CD4-positive, alpha-beta memory T cell (primary cell): ENCODE measurements at regions not wholly inside any gene's neighbourhood (a gene's known extent, or its start where the extent isn't known, plus 50 kb on each side); places are given as distances from the start of the nearest gene placed in this dataset.

Experiments used
- CTCF ChIA-PET: fragments of 350-600 bp; sonication (Branson Sonifier 250); formaldehyde crosslinking; loops from one replicate; lab custom pipeline; 2021; ENCODE audit warnings: inconsistent platforms; ENCODE audit not compliant: partially characterized antibody; lab: Charles Lee
- POLR2A ChIA-PET: fragments of 350-600 bp; sonication (Branson Sonifier 250); formaldehyde crosslinking; loops from one replicate; lab custom pipeline; 2021; ENCODE audit not compliant: partially characterized antibody; lab: Charles Lee
- DNase-seq, 5 donors: peaks; one replicate each; pipeline versions ENCODE4 v3.0.0 to v3.0.0-alpha.2; 2020 to 2022; ENCODE audit warnings: mixed read lengths in 1 of 5
- H3K27ac ChIP-seq: one replicate; pipeline ENCODE4 v1.7.0; 2013; ENCODE audit warnings: low read depth, low read length
- H3K27me3 ChIP-seq: 2 replicates; pipeline ENCODE4 v1.7.0; 2013; ENCODE audit warnings: mild to moderate bottlenecking, low read length, moderate library complexity; ENCODE audit not compliant: insufficient read depth
- H3K36me3 ChIP-seq: 2 replicates; pipeline ENCODE4 v1.7.0; 2013; ENCODE audit warnings: mild to moderate bottlenecking, low read length, moderate library complexity; ENCODE audit not compliant: insufficient read depth
- H3K4me1 ChIP-seq: 2 replicates; pipeline ENCODE4 v1.7.0; 2013; ENCODE audit warnings: mild to moderate bottlenecking, low read length, moderate library complexity; ENCODE audit not compliant: insufficient read depth
- H3K4me3 ChIP-seq, 2 donors: one replicate each; pipeline ENCODE4 v1.7.0; 2013; ENCODE audit warnings: low read length in 2 of 2, mild to moderate bottlenecking in 1 of 2
- H3K9me3 ChIP-seq, 2 donors: one replicate each; pipeline ENCODE4 v1.7.0; 2013; ENCODE audit warnings: low read length in 2 of 2, control low read depth in 1 of 2; ENCODE audit not compliant: control insufficient read depth in 1 of 2
- H3K27ac Mint-ChIP-seq, 7 donors: one replicate each; pipeline ENCODE4 v1.8.0; 2020 to 2021; ENCODE audit warnings: mixed read lengths in 7 of 7, mild to moderate bottlenecking in 6 of 7, inconsistent platforms in 3 of 7, moderate library complexity in 3 of 7
- H3K27me3 Mint-ChIP-seq, 2 donors: one replicate each; pipeline ENCODE4 v1.8.0; 2020 to 2021; ENCODE audit warnings: mixed read lengths in 2 of 2
- H3K36me3 Mint-ChIP-seq, 2 donors: one replicate each; pipeline ENCODE4 v1.8.0; 2020 to 2021; ENCODE audit warnings: mixed read lengths in 2 of 2, inconsistent platforms in 1 of 2, mild to moderate bottlenecking in 1 of 2
- H3K4me1 Mint-ChIP-seq, 4 donors: one replicate each; pipeline ENCODE4 v1.8.0; 2020 to 2021; ENCODE audit warnings: mixed read lengths in 4 of 4, mild to moderate bottlenecking in 1 of 4
- H3K4me3 Mint-ChIP-seq, 8 donors: one replicate each; pipeline ENCODE4 v1.8.0; 2020 to 2021; ENCODE audit warnings: mixed read lengths in 8 of 8, mild to moderate bottlenecking in 7 of 8, moderate library complexity in 6 of 8, inconsistent platforms in 3 of 8
- H3K9me3 Mint-ChIP-seq, 8 donors: one replicate each; pipeline ENCODE4 v1.8.0; 2020 to 2021; ENCODE audit warnings: mixed read lengths in 8 of 8, mild to moderate bottlenecking in 5 of 8, inconsistent platforms in 3 of 8, moderate library complexity in 1 of 8
- intact Hi-C: fragments of 100-400 bp; cut with micrococcal nuclease; formaldehyde crosslinking; loops from one replicate; pipeline ENCODE4 v1.15.1; 2023

DNA sequence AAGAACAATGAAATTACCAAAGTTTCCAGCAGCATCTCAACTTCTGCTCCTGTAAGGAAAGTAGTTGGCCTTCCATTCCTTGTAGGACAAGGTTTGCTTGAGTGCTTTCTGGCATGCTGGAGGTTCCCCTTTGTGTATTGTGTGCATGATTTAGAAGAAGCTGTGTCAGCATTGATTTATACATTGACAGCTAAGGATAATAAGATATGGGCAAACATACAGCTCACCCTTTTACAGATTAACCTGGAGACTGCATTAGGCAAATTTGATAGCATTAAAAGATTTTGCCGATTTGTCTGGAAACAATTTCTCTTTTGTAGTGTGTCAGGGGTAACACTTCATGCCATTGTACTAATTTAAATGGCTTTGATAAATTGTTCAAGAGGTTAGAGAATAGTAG lies 221.8 kb upstream of the PACRGL start:
- H3K4me3 ChIP-seq, result no peak overlapping the region
- Mint-ChIP-seq H3K4me1 (no peaks in the 10 kb centered on the region), H3K36me3 (no peaks in the 10 kb centered on the region), H3K27ac (no peak overlapping the region), H3K27me3 (peaks cover 0 to 1% of the 10 kb centered on the region in 2 donors), H3K9me3 (peaks cover 0 to 2% (median 0%) of the 10 kb centered on the region in 8 donors), H3K4me3 (no peak overlapping the region)
- no peak overlapping the region for H3K27ac ChIP-seq
- H3K27me3 ChIP-seq, result no peaks in the 10 kb centered on the region
- H3K9me3 ChIP-seq, result no peaks in the 10 kb centered on the region
- H3K4me1 ChIP-seq, result no peaks in the 10 kb centered on the region
- CTCF ChIA-PET, result no interaction called here
- no peak for DNase-seq
- POLR2A ChIA-PET, result no interaction called here
- intact Hi-C loops, result no loop called here
- H3K36me3 ChIP-seq, result no peaks in the 10 kb centered on the region

- Histone ChIP-seq H3K27me3 (no peaks in the 10 kb centered on the region), H3K4me3 (no peak overlapping the region), H3K4me1 (no peaks in the 10 kb centered on the region), H3K9me3 (no peaks in the 10 kb centered on the region), H3K27ac (no peak overlapping the region), H3K36me3 (no peaks in the 10 kb centered on the region)
- Mint-ChIP-seq H3K9me3 (peaks cover 0 to 3% (median 0%) of the 10 kb centered on the region in 8 donors), H3K36me3 (no peaks in the 10 kb centered on the region), H3K4me1 (no peaks in the 10 kb centered on the region), H3K4me3 (no peak overlapping the region), H3K27me3 (peaks cover 0 to 1% of the 10 kb centered on the region in 2 donors), H3K27ac (no peak overlapping the region)
- intact Hi-C loops, result no loop called here
- CTCF ChIA-PET, result no interaction called here
- DNase-seq, result no peak
- POLR2A ChIA-PET, result no interaction called here
These were observed 219.9 kb upstream of the PACRGL start for GRCh38 chr4:20480165-20480947.

DNA sequence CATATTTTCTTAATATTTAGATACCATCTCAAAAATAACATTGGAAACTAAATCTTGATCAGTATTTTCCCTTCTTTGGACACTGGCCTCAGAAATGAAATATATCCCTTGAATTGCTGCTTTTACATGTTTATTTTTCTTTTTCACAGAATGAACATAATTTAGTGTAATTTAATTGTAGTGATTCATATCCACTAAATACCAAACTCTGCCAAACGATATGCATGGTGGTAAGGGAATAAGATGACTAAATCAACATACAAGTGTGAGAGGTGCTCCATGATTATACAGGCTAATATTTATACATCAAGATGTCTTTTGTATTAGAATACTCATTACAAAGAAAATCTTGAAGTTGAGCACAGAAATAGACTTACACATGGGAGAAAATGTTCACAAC lies 216.8 kb upstream of the PACRGL start:
- no peak overlapping the region for H3K27ac Mint-ChIP-seq
- H3K9me3 Mint-ChIP-seq, result peaks cover 0 to 3% (median 0%) of the 10 kb centered on the region in 8 donors
- ChIA-PET POLR2A (no interaction called here), CTCF (no interaction called here)
- H3K27me3 Mint-ChIP-seq, result no peaks in the 10 kb centered on the region
- intact Hi-C loops, result no loop called here
- H3K36me3 Mint-ChIP-seq, result no peaks in the 10 kb centered on the region
- no peak for DNase-seq
- H3K4me3 Mint-ChIP-seq, result no peak overlapping the region
- no peaks in the 10 kb centered on the region for H3K36me3 ChIP-seq
- H3K9me3 ChIP-seq, result no peaks in the 10 kb centered on the region
- H3K4me3 ChIP-seq, result no peak overlapping the region
- no peaks in the 10 kb centered on the region for H3K4me1 Mint-ChIP-seq
- no peak overlapping the region for H3K27ac ChIP-seq
- no peaks in the 10 kb centered on the region for H3K27me3 ChIP-seq
- no peaks in the 10 kb centered on the region for H3K4me1 ChIP-seq

DNA sequence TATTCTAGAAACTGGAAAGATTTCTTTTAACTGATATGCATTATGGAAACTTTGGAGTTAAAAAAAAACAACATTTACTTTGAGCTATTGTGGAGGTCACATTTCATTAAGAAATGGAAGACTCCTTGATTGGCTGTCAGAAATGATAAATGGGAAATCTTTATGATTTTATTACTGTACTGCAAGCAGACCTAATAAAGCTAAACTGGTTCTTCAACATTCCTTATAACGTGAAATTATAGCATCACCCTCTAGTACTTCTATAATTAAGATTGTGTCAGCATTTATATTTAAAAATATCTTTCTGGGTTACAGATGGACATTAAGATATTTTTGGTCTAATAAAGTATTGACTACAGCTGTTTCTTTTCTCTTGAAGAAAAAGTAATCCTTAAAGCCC lies 213.8 kb upstream of the PACRGL start:
- no peak for DNase-seq
- Mint-ChIP-seq H3K36me3 (no peaks in the 10 kb centered on the region), H3K27me3 (no peaks in the 10 kb centered on the region), H3K4me1 (no peaks in the 10 kb centered on the region), H3K9me3 (peaks cover 0 to 4% (median 0%) of the 10 kb centered on the region in 8 donors), H3K4me3 (no peak overlapping the region), H3K27ac (no peak overlapping the region)
- H3K36me3 ChIP-seq, result no peaks in the 10 kb centered on the region
- no peak overlapping the region for H3K4me3 ChIP-seq
- POLR2A ChIA-PET, result no interaction called here
- H3K27me3 ChIP-seq, result no peaks in the 10 kb centered on the region
- no peaks in the 10 kb centered on the region for H3K4me1 ChIP-seq
- CTCF ChIA-PET, result no interaction called here
- no peaks in the 10 kb centered on the region for H3K9me3 ChIP-seq
- no peak overlapping the region for H3K27ac ChIP-seq
- intact Hi-C loops, result no loop called here

DNA sequence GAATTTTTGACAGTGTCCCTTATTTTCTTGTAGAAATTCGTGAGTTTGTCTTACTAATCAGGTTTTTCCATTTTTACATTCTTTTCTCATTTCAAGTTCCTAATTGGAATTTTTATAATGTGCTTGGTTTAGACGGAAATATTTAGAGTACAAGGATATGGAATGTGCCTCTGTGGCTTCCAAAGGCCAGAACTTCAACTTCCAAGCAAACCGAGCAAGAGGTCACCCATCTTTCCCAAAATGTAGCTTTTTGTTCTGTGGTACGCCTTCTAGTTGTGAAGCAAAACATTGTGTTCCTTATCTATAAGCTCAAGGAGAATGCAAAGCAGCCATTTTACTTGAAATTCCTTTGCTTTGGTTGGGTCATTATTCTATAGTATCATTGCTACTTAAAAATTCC lies 212.8 kb upstream of the PACRGL start:
- Histone ChIP-seq H3K27me3 (no peaks in the 10 kb centered on the region), H3K4me1 (no peaks in the 10 kb centered on the region), H3K4me3 (no peak overlapping the region), H3K27ac (no peak overlapping the region), H3K9me3 (no peaks in the 10 kb centered on the region), H3K36me3 (no peaks in the 10 kb centered on the region)
- no peaks in the 10 kb centered on the region for H3K36me3 Mint-ChIP-seq
- DNase-seq, result no peak
- H3K27me3 Mint-ChIP-seq, result no peaks in the 10 kb centered on the region
- POLR2A ChIA-PET, result no interaction called here
- CTCF ChIA-PET, result no interaction called here
- no peaks in the 10 kb centered on the region for H3K4me1 Mint-ChIP-seq
- H3K4me3 Mint-ChIP-seq, result no peak overlapping the region
- intact Hi-C loops, result no loop called here
- H3K27ac Mint-ChIP-seq, result no peak overlapping the region
- H3K9me3 Mint-ChIP-seq, result peaks cover 0 to 4% (median 0%) of the 10 kb centered on the region in 8 donors

GRCh38 chr4:20487852-20488251 lies 212.4 kb upstream of the PACRGL start:
- Mint-ChIP-seq H3K4me3 (no peak overlapping the region), H3K9me3 (peaks cover 0 to 4% (median 0%) of the 10 kb centered on the region in 8 donors), H3K27ac (no peak overlapping the region), H3K4me1 (no peaks in the 10 kb centered on the region), H3K36me3 (no peaks in the 10 kb centered on the region), H3K27me3 (no peaks in the 10 kb centered on the region)
- POLR2A ChIA-PET, result no interaction called here
- CTCF ChIA-PET, result no interaction called here
- Histone ChIP-seq H3K27me3 (no peaks in the 10 kb centered on the region), H3K4me3 (no peak overlapping the region), H3K4me1 (no peaks in the 10 kb centered on the region), H3K27ac (no peak overlapping the region), H3K9me3 (no peaks in the 10 kb centered on the region), H3K36me3 (no peaks in the 10 kb centered on the region)
- no peak for DNase-seq
- intact Hi-C loops, result no loop called here

DNA sequence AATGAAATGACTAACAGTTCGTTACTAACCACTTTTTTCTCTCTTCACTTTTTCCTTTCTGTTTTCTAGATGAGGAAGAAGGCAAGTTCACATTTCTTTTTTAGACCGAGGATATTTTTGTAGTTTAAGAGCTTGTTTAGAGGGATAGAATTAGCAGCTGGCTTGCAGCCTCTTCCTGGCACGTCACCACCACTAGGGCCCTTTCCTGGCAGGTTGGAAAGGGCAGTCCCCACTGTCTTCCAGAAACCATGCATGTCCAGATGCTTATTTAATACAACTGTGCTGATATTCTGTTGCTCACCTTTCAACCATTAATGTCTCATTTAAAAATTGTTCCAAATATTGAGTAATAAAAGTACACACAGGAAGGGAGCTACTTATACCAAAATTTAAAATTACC lies 209.5 kb upstream of the PACRGL start:
- no peak for DNase-seq
- Mint-ChIP-seq H3K36me3 (no peaks in the 10 kb centered on the region), H3K27ac (no peak overlapping the region), H3K4me3 (no peak overlapping the region), H3K27me3 (peaks cover 0 to 4% of the 10 kb centered on the region in 2 donors), H3K4me1 (no peaks in the 10 kb centered on the region), H3K9me3 (peaks cover 0 to 4% (median 0%) of the 10 kb centered on the region in 8 donors)
- POLR2A ChIA-PET, result no interaction called here
- H3K9me3 ChIP-seq, result no peaks in the 10 kb centered on the region
- no peaks in the 10 kb centered on the region for H3K27me3 ChIP-seq
- CTCF ChIA-PET, result no interaction called here
- no peak overlapping the region for H3K4me3 ChIP-seq
- intact Hi-C loops, result no loop called here
- no peak overlapping the region for H3K27ac ChIP-seq
- H3K36me3 ChIP-seq, result no peaks in the 10 kb centered on the region
- H3K4me1 ChIP-seq, result no peaks in the 10 kb centered on the region
